Fibroblast of pulmonary artery (primary cell): ENCODE measurements at regions not wholly inside any gene's neighbourhood (a gene's known extent, or its start where the extent isn't known, plus 50 kb on each side); places are given as distances from the start of the nearest gene placed in this dataset.

Source experiments
- DNase-seq: peaks from one replicate; pipeline ENCODE4 v3.0.0-alpha.2; 2010; ENCODE audit warnings: low read depth
- H3K4me3 ChIP-seq: replicated peaks from 2 replicates; pipeline ENCODE4 v1.5.1; 2011; ENCODE audit warnings: low read depth, mild to moderate bottlenecking, control low read depth, low read length, moderate library complexity
- CTCF ChIP-seq: IDR thresholded peaks from 2 replicates; pipeline ENCODE4 v1.5.1; 2011; ENCODE audit warnings: mild to moderate bottlenecking, control low read depth, low read length, inconsistent platforms; ENCODE audit errors: missing control alignments

DNA sequence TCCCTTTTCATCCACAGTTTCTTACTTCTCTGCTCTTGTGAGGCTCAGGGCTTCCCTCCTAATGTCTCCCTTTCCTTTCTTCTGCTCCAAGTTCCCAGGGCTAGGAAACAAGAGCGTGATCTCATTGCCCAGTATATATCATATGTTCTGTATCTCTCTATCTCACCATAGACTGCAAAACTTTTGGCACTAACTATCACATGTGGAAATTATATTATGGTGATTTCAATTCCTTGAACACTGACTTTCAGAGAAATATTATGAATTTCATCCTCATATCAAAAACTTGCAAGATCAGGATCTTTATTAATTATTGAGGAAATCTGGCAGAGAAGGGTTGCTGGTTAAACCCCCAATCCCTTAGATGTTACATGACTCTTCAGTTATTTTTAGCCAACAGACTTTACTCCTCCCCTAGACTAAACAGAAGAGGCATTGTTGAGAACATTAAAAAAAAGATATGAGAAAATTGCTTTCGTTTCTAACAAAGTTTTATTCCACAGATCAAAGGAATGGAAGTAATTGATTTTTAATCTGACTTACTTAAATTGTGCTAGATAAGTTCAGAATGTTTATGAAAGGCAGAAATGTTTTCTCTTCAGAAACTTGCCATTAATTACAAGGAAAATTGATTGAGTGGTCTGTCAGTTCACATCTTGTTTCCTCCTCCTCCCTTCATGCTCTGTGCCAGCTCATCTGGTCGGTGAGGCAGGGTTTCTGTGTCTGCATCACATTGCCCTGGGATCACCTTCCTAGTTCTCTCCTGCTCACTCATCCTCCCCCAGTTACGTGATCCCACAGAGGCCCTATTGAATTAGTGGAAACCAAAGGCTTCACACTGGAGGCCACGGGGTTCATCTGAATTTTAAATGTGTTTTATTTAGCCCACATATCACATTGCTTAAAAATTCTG lies 378.5 kb downstream of the LMO7 start:
- no peak overlapping the region for H3K4me3 ChIP-seq

DNA sequence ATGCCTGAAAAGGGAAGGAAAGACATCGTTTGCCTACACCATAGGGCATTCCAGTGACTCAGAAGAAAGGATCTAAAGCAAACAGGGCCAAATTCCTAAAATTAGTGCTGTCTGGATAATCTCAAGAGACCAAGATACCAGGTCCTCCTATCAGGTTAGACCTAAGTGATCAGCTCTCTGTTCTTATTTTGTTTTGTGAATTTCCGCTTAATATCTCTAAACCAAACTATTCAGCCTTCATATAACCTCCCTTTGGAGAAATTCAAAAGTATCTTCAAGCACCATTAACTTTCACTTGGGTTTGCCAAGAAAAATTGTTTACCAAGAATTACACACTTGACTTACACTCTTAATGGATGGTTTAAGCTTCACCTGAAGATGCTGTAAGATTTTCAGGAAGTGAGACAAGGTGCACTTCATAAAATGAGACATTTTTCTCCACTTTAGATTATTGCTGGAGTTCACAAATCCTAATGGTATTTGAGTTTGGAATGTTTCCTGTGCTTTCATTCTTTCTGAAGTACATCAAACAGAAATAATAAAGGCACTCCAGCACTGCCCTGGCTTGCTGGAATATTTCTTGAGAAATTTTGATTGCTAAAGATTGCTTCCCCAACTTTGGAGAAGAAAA lies 376.1 kb downstream of the LMO7 start:
- peak; percentile 32 for DNase-seq
- no peak overlapping the region for H3K4me3 ChIP-seq
- TF ChIP-seq CTCF = no peak

More for the DNA sequence above, 378.5 kb downstream of the LMO7 start:
- DNase-seq = peak; percentile 30
- no peak for TF ChIP-seq CTCF

DNA sequence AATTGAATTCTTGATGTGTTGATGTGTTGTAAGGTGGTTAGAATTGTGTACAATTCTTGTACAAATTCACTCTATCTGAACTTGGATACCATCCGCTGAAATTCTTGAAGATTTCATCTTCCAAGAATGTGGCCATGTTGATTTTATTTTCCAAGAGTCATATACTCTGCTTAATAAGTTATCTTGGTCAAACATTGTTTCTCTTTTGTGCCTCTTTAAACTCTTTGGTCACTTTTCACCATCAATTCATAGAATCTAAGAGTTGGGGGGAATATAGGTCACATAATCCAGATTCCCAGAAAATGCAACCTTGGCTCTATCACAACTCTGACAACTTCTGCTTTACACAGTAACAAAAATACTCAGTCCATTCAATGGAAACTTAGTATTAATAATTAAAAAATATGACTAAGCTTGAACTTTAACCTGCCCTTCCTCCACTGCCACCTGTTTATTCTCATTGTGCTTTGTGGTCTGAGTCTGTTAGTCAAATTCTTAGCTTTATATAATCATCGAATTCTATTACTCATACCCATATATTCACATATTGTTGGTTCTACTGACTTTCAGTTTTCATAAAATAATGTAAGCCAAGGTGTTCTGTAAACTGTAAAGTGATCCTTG lies 373.2 kb downstream of the LMO7 start:
- TF ChIP-seq CTCF = no peak
- no peak overlapping the region for H3K4me3 ChIP-seq
- DNase-seq = peak; percentile 21

- H3K4me3 ChIP-seq = no peak overlapping the region
- TF ChIP-seq CTCF = no peak
- DNase-seq = peak; percentile 29
These were observed 368.3 kb downstream of the LMO7 start for GRCh38 chr13:76004416-76004815.

DNA sequence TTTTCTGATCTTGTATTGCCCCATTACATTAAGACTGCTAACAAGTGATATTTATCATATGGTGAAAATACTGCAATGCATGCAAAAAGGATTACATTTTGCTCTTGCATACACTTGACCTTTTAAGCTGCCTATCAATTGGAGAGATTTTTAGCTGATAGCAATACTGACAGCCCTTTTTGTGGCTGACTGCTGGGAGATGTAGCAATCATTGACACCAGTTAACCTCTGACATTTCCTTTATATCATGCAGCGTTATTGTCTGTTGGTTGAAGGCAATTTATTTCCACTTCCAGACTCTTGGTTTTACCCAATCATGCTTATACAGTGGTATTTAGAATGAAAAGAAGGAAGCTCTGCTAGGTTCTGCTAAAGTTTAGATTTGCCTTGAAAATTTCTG lies 364.0 kb downstream of the LMO7 start:
- no peak for TF ChIP-seq CTCF
- DNase-seq = no peak
- no peak overlapping the region for H3K4me3 ChIP-seq

- no peak overlapping the region for H3K4me3 ChIP-seq
- DNase-seq = no peak
- TF ChIP-seq CTCF = no peak
These were observed 360.5 kb downstream of the LMO7 start for GRCh38 chr13:75996582-75996981.
